H1 (cell line): ENCODE measurements at regions not wholly inside any gene's neighbourhood (a gene's known extent, or its start where the extent isn't known, plus 50 kb on each side); places are given as distances from the start of the nearest gene placed in this dataset.

Source experiments
- CHD2 ChIP-seq: IDR thresholded peaks from 2 replicates; pipeline ENCODE4 v1.6.1; 2012; ENCODE audit warnings: low read length, improper control_type of control experiment
- PHF8 ChIP-seq: fragments of 200-600 bp; sonication (generic); conservative IDR thresholded peaks from 2 replicates; pipeline ENCODE4 v1.7.1; 2012; ENCODE audit warnings: low read depth, mild to moderate bottlenecking, inconsistent platforms, low read length, moderate library complexity
- SP2 ChIP-seq: IDR thresholded peaks from 2 replicates; pipeline ENCODE4 v1.6.1; 2012; ENCODE audit warnings: mild to moderate bottlenecking, low read length, inconsistent platforms

GRCh38 chr13:83184150-83184475, 698.2 kb downstream of the SLITRK1 start (continued):
- no peak for TF ChIP-seq PHF8
- TF ChIP-seq SP2, result no peak
- TF ChIP-seq CHD2, result no peak
